HG03159 (cell line): ENCODE measurements at regions not wholly inside any gene's neighbourhood (a gene's known extent, or its start where the extent isn't known, plus 50 kb on each side); places are given as distances from the start of the nearest gene placed in this dataset.

Source experiments
- ATAC-seq: cut with Tn5 transposase; IDR thresholded peaks from one replicate; pipeline ENCODE4 v1.9.1; 2021; ENCODE audit warnings: mild to moderate bottlenecking, moderate library complexity; ENCODE audit not compliant: unreplicated experiment

DNA sequence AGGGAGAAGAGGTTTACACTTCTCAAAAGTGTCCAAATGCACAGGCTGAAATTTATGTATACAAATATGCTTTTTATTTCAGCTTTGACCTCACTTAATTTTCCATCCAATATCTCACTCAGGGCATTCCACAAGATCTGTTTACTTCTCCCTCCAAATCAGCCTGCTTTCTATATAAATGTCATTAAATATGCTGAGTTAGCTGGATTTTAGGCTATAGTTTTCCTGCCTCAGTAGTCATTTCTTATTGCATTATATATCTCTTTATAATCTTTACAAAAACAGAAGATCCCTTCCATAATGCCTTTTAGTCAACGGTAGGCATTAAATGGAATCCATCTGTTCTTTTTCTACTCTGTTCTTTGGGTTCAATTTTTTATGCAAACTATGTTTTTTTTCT, 71.7 kb upstream of the KCND2 start:
- ATAC-seq, result no peak

DNA sequence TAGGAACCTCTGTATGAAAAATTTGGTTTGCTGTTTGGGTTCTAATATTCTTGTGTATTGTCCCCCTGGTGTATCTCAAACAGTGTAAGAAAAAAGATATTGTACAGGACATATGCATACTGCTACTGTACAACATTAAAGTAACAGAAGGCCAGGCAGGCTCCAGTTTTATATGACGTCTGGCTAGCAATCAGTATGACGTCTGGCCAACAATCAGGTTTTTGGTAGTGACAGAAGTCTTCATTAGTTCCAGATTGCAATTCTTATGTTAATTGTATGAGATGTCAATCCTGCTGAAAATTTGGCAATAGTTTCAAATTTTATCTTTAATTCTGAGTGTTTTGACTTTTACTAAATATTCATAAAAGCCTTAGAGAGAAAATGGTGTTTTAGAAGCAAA, 67.9 kb upstream of the KCND2 start:
- no peak for ATAC-seq

DNA sequence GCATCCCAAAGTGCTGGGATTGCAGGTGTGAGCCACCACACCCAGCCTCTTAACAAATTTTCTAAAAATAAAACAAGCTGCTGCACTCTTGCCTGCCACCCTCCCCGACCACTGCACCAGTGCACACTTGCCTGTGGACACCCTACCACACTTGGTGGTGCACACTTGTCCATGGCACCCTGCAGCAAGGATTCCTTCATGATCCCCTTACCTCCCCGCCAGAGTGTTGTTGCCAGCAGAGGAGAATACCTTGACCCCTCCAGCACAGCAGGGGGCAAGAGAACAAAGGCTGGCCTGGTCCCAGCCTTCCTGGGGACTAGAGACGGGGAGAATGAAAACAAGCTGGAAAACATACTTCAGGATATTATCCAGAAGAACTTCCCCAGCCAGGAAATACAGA, 65.9 kb upstream of the KCND2 start:
- ATAC-seq, result no peak

DNA sequence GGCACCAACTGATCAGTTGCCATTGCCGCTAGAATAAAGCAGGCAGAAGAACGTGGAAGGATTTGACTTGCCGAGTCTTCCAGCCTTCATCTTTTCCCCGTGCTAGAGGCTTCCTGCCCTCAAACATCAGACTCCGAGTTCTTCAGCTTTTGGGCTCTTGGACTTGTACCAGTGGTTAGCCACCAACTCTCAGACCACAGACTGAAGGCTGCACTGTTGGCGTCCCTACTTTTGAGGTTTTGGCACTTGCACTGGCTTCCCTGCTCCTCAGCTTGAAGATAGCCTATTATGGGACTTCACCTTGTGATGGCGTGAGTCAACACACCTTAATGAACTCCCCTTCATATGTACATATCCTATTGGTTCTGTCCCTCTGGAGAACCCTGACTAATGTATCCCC, 57.3 kb upstream of the KCND2 start:
- no peak for ATAC-seq

DNA sequence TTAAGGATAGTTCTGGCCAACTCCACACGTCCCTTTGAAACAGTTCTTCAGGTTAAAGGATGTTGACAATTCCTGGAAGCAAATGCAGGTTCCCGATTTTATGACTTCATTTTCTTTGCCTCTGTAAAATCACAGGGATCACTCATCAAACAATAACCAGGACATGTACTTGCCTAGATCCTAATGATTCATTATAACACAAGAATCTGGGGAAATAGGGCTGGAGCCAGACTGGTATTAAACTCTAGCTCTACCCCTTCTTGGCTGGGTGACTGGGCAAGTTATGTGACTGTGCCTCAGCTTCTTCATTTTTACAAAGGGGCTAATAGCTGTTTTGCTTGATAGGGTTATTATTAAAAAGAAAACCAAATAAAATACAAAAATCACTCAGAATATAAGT, 56.0 kb upstream of the KCND2 start:
- ATAC-seq, result no peak

DNA sequence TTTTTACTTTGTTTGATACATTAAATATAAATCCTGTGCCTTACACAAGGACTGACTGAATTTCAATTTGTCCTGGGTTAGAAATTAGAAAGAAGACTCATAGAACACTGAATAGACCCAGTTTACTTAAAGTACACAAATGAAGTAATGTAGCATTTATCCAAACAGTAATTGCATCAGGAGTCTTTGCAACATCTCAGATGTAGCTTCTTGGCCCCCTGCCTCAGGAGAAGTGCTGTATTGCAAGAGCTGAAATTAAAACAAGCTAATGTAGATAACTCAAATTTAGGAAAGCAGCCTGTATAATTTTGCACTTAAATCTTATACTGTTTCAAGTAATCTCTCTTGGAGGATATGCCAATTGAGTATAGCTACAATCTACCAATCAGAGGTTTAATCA, 54.3 kb upstream of the KCND2 start:
- ATAC-seq, result no peak

DNA sequence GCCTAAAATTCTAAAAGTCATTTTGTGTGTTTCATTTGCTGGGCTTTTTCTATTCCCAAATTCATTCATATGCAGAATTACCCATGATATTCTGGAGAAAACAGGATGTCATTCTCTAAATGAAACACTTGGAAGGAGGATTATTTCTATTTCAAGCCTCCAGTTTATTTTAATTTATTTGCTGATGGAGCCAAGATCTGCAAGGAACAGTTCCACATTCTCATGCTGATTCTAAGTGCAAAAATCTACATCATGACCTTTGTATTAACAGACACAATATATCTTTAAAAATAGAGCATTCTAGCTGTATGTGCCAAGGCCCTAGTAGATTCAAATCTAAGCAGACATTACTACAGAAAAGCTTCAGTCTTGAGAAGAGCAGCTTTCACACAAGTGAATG, 51.3 kb upstream of the KCND2 start:
- ATAC-seq, result no peak
